ENCODE measurements at regions not wholly inside any gene's neighbourhood (a gene's known extent, or its start where the extent isn't known, plus 50 kb on each side); places are given as distances from the start of the nearest gene placed in this dataset.
A peak's percentile ranks its signal among the peaks of the same experiment; 100 is the strongest.

GRCh38 chr18:44564922-44565321 is 115.8 kb upstream of the SETBP1 start:
- peak; percentile 80 for DNase-seq (ENCODE audit: unreplicated experiment)
- H3K27me3 Mint-ChIP-seq (ENCODE audit: insufficient read depth, unreplicated experiment) = no peaks in the 10 kb centered on the region
- no peaks in the 10 kb centered on the region for H3K36me3 Mint-ChIP-seq (ENCODE audit: insufficient read depth, unreplicated experiment)
- POLR2A ChIA-PET = interaction anchor here (0.6 to 1.9 kb wide), 9 partner anchors 12 to 480 kb away, joined by 3 to 9 read pairs (median 4); no protein-coding TSS in a partner anchor
- CTCF ChIA-PET = interaction anchor here (0.6 to 1.7 kb wide), 5 partner anchors 39 to 829 kb away, joined by 3 to 4 read pairs (median 4); no protein-coding TSS in a partner anchor
- TF ChIP-seq CTCF (IDR thresholded peaks at IDR 0.05; ENCODE audit: unreplicated experiment) = no peak
- no TSS peak for BruUV-seq (replicated peaks)
- no peaks in the 10 kb centered on the region for H3K9me3 Mint-ChIP-seq (ENCODE audit: unreplicated experiment)
- H3K27ac Mint-ChIP-seq (ENCODE audit: low read depth, unreplicated experiment) = peak overlapping the region; percentile 84
- peaks cover 47% of the 10 kb centered on the region for H3K4me1 Mint-ChIP-seq (ENCODE audit: insufficient read depth, unreplicated experiment)
- intact Hi-C loops (cut with micrococcal nuclease) = no loop called here
- no peak overlapping the region for H3K4me3 Mint-ChIP-seq (ENCODE audit: unreplicated experiment)

DNA sequence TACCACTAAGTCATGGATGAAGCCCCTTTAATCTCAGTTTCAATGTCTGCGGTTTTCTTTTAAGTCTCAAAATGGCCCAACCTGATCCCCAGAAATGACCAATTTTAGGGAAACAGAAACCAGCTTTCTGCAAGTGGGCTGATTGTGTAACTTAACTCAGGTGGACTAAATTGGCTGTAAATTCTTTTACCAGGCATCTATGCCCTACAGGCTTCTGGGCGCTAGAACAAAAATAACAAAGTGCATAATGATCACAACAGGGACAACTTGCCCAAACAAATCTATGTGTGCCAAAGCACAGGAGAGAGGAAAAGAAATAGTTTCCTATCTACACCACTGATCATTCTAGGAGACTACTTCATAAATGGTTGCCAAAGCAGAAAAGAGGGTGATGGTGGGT is 112.3 kb upstream of the SETBP1 start:
- Mint-ChIP-seq H3K4me3 (ENCODE audit: unreplicated experiment) (no peak overlapping the region), H3K27ac (ENCODE audit: low read depth, unreplicated experiment) (no peak overlapping the region), H3K4me1 (ENCODE audit: insufficient read depth, unreplicated experiment) (peaks cover 45% of the 10 kb centered on the region), H3K27me3 (ENCODE audit: insufficient read depth, unreplicated experiment) (no peaks in the 10 kb centered on the region), H3K36me3 (ENCODE audit: insufficient read depth, unreplicated experiment) (no peaks in the 10 kb centered on the region), H3K9me3 (ENCODE audit: unreplicated experiment) (peaks cover 5% of the 10 kb centered on the region)
- no TSS peak for BruUV-seq (replicated peaks)
- TF ChIP-seq CTCF (IDR thresholded peaks at IDR 0.05; ENCODE audit: unreplicated experiment) = no peak
- POLR2A ChIA-PET = interaction anchor here (0.6 to 1.6 kb wide), 8 partner anchors 9 to 780 kb away, joined by 3 to 5 read pairs (median 4); no protein-coding TSS in a partner anchor
- intact Hi-C loops (cut with micrococcal nuclease) = loop anchor here (2.0 kb wide), 1 partner anchor 20 kb away; no protein-coding TSS in a partner anchor
- CTCF ChIA-PET = interaction anchor here (0.6 to 0.7 kb wide), 3 partner anchors 44 to 99 kb away, joined by 3 read pairs; no protein-coding TSS in a partner anchor
- DNase-seq (ENCODE audit: unreplicated experiment) = peak; percentile 90

GRCh38 chr18:44568986-44569385 is 111.7 kb upstream of the SETBP1 start:
- Mint-ChIP-seq H3K9me3 (ENCODE audit: unreplicated experiment) (peaks cover 5% of the 10 kb centered on the region), H3K27ac (ENCODE audit: low read depth, unreplicated experiment) (no peak overlapping the region), H3K27me3 (ENCODE audit: insufficient read depth, unreplicated experiment) (no peaks in the 10 kb centered on the region), H3K4me1 (ENCODE audit: insufficient read depth, unreplicated experiment) (peaks cover 39% of the 10 kb centered on the region), H3K4me3 (ENCODE audit: unreplicated experiment) (no peak overlapping the region), H3K36me3 (ENCODE audit: insufficient read depth, unreplicated experiment) (no peaks in the 10 kb centered on the region)
- BruUV-seq (replicated peaks) = no TSS peak
- intact Hi-C loops (cut with micrococcal nuclease) = loop anchor here (2.0 kb wide), 1 partner anchor 20 kb away; no protein-coding TSS in a partner anchor
- CTCF ChIA-PET = interaction anchor here (1.4 kb wide), 1 partner anchor 10 kb away, joined by 8 read pairs; no protein-coding TSS in a partner anchor
- POLR2A ChIA-PET = interaction anchor here (0.7 kb wide), 1 partner anchor 9 kb away, joined by 5 read pairs; no protein-coding TSS in a partner anchor
- no peak for TF ChIP-seq CTCF (IDR thresholded peaks at IDR 0.05; ENCODE audit: unreplicated experiment)
- DNase-seq (ENCODE audit: unreplicated experiment) = peak; percentile 27

DNA sequence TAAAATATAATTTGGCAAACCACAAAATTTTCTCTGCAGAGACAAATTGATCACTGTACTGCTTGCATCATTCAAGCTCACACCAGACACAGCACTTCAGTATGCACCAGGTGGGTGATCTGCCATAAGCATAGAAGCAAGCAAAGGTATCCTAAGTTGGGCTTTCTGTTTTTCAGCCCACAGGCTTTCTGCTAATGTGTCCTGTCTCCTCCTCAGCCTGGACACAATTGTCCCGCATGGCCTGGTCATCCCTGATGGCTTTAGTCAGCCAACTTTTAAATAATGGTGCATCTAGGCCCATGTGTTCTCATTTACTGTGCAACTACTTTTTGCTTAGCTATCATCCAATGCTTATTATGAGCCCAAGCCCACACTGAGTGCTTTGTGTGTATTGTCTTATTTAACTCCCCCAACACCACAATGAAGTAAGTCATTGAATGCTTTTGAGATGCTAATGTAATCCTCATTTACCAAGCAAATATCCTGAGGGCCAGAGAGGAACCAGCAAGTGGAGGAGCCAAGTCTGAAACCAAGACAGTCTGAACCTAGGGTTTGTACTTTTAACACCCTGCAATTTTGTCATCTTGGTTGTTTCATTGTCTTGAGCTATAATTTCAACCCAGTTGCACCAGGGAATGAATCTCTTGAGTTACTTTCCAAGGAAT is 111.2 kb upstream of the SETBP1 start:
- BruUV-seq (replicated peaks) = no TSS peak

More for the DNA sequence above, 111.2 kb upstream of the SETBP1 start:
- Mint-ChIP-seq H3K27ac (ENCODE audit: low read depth, unreplicated experiment) (no peak overlapping the region), H3K4me1 (ENCODE audit: insufficient read depth, unreplicated experiment) (peaks cover 33% of the 10 kb centered on the region), H3K36me3 (ENCODE audit: insufficient read depth, unreplicated experiment) (no peaks in the 10 kb centered on the region), H3K4me3 (ENCODE audit: unreplicated experiment) (no peak overlapping the region), H3K27me3 (ENCODE audit: insufficient read depth, unreplicated experiment) (no peaks in the 10 kb centered on the region), H3K9me3 (ENCODE audit: unreplicated experiment) (peaks cover 5% of the 10 kb centered on the region)
- CTCF ChIA-PET = interaction anchor here (1.4 kb wide), 1 partner anchor 10 kb away, joined by 8 read pairs; no protein-coding TSS in a partner anchor
- no peak for DNase-seq (ENCODE audit: unreplicated experiment)
- intact Hi-C loops (cut with micrococcal nuclease) = loop anchor here (2.0 kb wide), 1 partner anchor 19 kb away; no protein-coding TSS in a partner anchor
- POLR2A ChIA-PET = interaction anchor here (0.7 kb wide), 2 partner anchors 8 to 32 kb away, joined by 5 read pairs; no protein-coding TSS in a partner anchor
- TF ChIP-seq CTCF (IDR thresholded peaks at IDR 0.05; ENCODE audit: unreplicated experiment) = no peak
